Liver (tissue), 8 donors: ENCODE measurements at regions not wholly inside any gene's neighbourhood (a gene's known extent, or its start where the extent isn't known, plus 50 kb on each side); places are given as distances from the start of the nearest gene placed in this dataset.

ENCODE experiments used
- DNase-seq: peaks from one replicate; pipeline ENCODE4 v3.0.0-alpha.2; 2017; ENCODE audit warnings: low spot score
- H3K27ac ChIP-seq, 2 donors: one replicate each; pipeline ENCODE4 v1.7.0; 2013; ENCODE audit warnings: inconsistent platforms in 2 of 2, low read length in 2 of 2, control low read depth in 1 of 2, low read depth in 1 of 2, mild to moderate bottlenecking in 1 of 2
- H3K27me3 ChIP-seq, 4 donors: one replicate each; pipeline versions ENCODE4 v1.6.1 to v1.7.0; 2013; ENCODE audit warnings: low read length in 3 of 4, inconsistent platforms in 1 of 4, mild to moderate bottlenecking in 1 of 4, moderate library complexity in 1 of 4; ENCODE audit not compliant: control insufficient read depth in 4 of 4, insufficient read depth in 4 of 4
- H3K36me3 ChIP-seq, 4 donors: one replicate each; pipeline versions ENCODE4 v1.6.1 to v1.7.0; 2013; ENCODE audit warnings: low read length in 3 of 4, mild to moderate bottlenecking in 3 of 4, low read depth in 1 of 4, moderate library complexity in 1 of 4; ENCODE audit not compliant: control insufficient read depth in 4 of 4, insufficient read depth in 3 of 4
- H3K4me1 ChIP-seq, 4 donors: one replicate each; pipeline versions ENCODE4 v1.6.1 to v1.7.0; 2013; ENCODE audit warnings: low read length in 3 of 4, mild to moderate bottlenecking in 3 of 4, moderate library complexity in 1 of 4; ENCODE audit not compliant: control insufficient read depth in 4 of 4, insufficient read depth in 4 of 4
- H3K4me3 ChIP-seq, 3 donors: one replicate each; pipeline versions ENCODE4 v1.6.1 to v1.7.0; 2013; ENCODE audit warnings: low read length in 3 of 3, control low read depth in 1 of 3, low read depth in 1 of 3, mild to moderate bottlenecking in 1 of 3
- H3K9ac ChIP-seq, 2 donors: one replicate each; pipeline ENCODE4 v1.7.0; 2013; ENCODE audit warnings: low read length in 2 of 2, mild to moderate bottlenecking in 2 of 2, moderate library complexity in 2 of 2, control low read depth in 1 of 2, low read depth in 1 of 2
- H3K9me3 ChIP-seq, 4 donors: one replicate each; pipeline versions ENCODE4 v1.6.1 to v1.7.0; 2013; ENCODE audit warnings: low read length in 3 of 4; ENCODE audit not compliant: control insufficient read depth in 4 of 4
- CTCF ChIP-seq: fragments of 150-350 bp; IDR thresholded peaks from 2 replicates; pipeline ENCODE4 v1.5.1; 2017; ENCODE audit warnings: improper control_type of control experiment, low read depth, low read length; ENCODE audit not compliant: missing input control
- FOXA1 ChIP-seq: IDR thresholded peaks from 2 replicates; pipeline ENCODE4 v1.6.1; 2016; ENCODE audit warnings: antibody characterized with exemption
- FOXA2 ChIP-seq: IDR thresholded peaks from 2 replicates; pipeline ENCODE4 v1.6.1; 2016; ENCODE audit warnings: antibody characterized with exemption
- GABPA ChIP-seq, 2 donors: IDR thresholded peaks in 1 of 2; conservative IDR thresholded peaks in 1 of 2; 2 replicates each; pipeline ENCODE4 v1.6.1; 2016; ENCODE audit warnings: antibody characterized with exemption in 2 of 2, mild to moderate bottlenecking in 1 of 2, moderate library complexity in 1 of 2
- HNF4A ChIP-seq, 2 donors: conservative IDR thresholded peaks; 2 replicates each; pipeline ENCODE4 v1.6.1; 2016; ENCODE audit warnings: antibody characterized with exemption in 2 of 2, mild to moderate bottlenecking in 2 of 2
- HNF4G ChIP-seq: IDR thresholded peaks from 2 replicates; pipeline ENCODE4 v1.6.1; 2016; ENCODE audit warnings: antibody characterized with exemption
- JUND ChIP-seq, 2 donors: IDR thresholded peaks; 2 replicates each; pipeline ENCODE4 v1.6.1; 2016; ENCODE audit warnings: antibody characterized with exemption in 2 of 2
- MAX ChIP-seq: IDR thresholded peaks from 2 replicates; pipeline ENCODE4 v1.6.1; 2016; ENCODE audit warnings: antibody characterized with exemption
- NR2F2 ChIP-seq: IDR thresholded peaks from 2 replicates; pipeline ENCODE4 v1.6.1; 2016; ENCODE audit warnings: antibody characterized with exemption
- RAD21 ChIP-seq, 2 donors: IDR thresholded peaks; 2 replicates each; pipeline ENCODE4 v1.6.1; 2016; ENCODE audit warnings: antibody characterized with exemption in 2 of 2, mild to moderate bottlenecking in 2 of 2
- RXRA ChIP-seq, 2 donors: IDR thresholded peaks; 2 replicates each; pipeline ENCODE4 v1.6.1; 2017 to 2018; ENCODE audit warnings: antibody characterized with exemption in 2 of 2, mild to moderate bottlenecking in 1 of 2
- TAF1 ChIP-seq: conservative IDR thresholded peaks from 2 replicates; pipeline ENCODE4 v1.6.1; 2016; ENCODE audit warnings: antibody characterized with exemption, mild to moderate bottlenecking
- YY1 ChIP-seq: IDR thresholded peaks from 2 replicates; pipeline ENCODE4 v1.6.1; 2016; ENCODE audit warnings: antibody characterized with exemption, mild to moderate bottlenecking
- WGBS: extraction: QIAGEN DNeasy Blood & Tissue Kit; methylation state at CpG from one replicate; pipeline ENCODE4 v1.1.7; 2013; 5-methylcytosine and 5-hydroxymethylcytosine counted together
- TF ChIP-seq, protein P1 (sequence below): IDR thresholded peaks from 2 replicates; pipeline ENCODE4 v1.6.1; 2016; ENCODE audit warnings: antibody characterized with exemption, mild to moderate bottlenecking
- TF ChIP-seq, protein P2 (sequence below): IDR thresholded peaks from 2 replicates; pipeline ENCODE4 v1.6.1; 2016; ENCODE audit warnings: antibody characterized with exemption
- TF ChIP-seq, protein P3 (sequence below): IDR thresholded peaks from 2 replicates; pipeline ENCODE4 v1.6.1; 2016; ENCODE audit warnings: antibody characterized with exemption
- donor health status: healthy.
- donor health status: healthy.
- donor health status: healthy.
- donor health status: healthy.
- donor health status: healthy.

DNA sequence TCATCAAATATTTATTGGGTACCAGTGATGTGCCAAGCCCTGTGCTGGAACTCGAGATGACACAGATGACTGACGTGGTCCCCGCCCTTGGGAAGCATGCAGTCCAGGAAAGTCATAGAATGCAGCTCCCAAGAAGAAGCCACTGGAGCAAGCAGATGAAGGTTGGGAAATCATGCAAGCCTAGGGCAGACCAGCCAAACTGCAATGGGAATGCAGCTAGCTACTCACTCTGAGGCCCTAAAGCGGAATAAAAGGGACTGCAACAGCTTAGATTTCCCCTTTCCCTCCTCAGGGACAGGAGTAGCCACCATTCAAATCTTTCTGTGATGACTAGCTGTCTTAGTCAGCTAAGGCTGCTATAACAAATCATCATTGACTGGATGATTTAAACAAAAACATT, 152.2 kb downstream of the MAFB start:
- Histone ChIP-seq H3K9ac (no peak overlapping the region), H3K4me3 (no peak overlapping the region), H3K9me3 (peaks cover 2 to 8% (median 2%) of the 10 kb centered on the region in 4 donors), H3K4me1 (no peaks in the 10 kb centered on the region), H3K27ac (no peak overlapping the region), H3K36me3 (no peaks in the 10 kb centered on the region), H3K27me3 (no peaks in the 10 kb centered on the region)
- WGBS: 91% methylated on average over 4 of the region's 4 CpGs
- no peak for DNase-seq
- TF ChIP-seq RAD21 (IDR thresholded peaks at IDR 0.05) (no peak), MAX (no peak), FOXA2 (no peak), CTCF (no peak), GABPA (IDR thresholded peaks at IDR 0.05 in 1 of 2, conservative IDR thresholded peaks at IDR 0.05 in 1 of 2) (no peak), YY1 (no peak), FOXA1 (no peak), HNF4A (conservative IDR thresholded peaks at IDR 0.05) (no peak), NR2F2 (no peak), JUND (IDR thresholded peaks at IDR 0.05) (no peak), HNF4G (no peak)
- TF ChIP-seq, protein P1, sequence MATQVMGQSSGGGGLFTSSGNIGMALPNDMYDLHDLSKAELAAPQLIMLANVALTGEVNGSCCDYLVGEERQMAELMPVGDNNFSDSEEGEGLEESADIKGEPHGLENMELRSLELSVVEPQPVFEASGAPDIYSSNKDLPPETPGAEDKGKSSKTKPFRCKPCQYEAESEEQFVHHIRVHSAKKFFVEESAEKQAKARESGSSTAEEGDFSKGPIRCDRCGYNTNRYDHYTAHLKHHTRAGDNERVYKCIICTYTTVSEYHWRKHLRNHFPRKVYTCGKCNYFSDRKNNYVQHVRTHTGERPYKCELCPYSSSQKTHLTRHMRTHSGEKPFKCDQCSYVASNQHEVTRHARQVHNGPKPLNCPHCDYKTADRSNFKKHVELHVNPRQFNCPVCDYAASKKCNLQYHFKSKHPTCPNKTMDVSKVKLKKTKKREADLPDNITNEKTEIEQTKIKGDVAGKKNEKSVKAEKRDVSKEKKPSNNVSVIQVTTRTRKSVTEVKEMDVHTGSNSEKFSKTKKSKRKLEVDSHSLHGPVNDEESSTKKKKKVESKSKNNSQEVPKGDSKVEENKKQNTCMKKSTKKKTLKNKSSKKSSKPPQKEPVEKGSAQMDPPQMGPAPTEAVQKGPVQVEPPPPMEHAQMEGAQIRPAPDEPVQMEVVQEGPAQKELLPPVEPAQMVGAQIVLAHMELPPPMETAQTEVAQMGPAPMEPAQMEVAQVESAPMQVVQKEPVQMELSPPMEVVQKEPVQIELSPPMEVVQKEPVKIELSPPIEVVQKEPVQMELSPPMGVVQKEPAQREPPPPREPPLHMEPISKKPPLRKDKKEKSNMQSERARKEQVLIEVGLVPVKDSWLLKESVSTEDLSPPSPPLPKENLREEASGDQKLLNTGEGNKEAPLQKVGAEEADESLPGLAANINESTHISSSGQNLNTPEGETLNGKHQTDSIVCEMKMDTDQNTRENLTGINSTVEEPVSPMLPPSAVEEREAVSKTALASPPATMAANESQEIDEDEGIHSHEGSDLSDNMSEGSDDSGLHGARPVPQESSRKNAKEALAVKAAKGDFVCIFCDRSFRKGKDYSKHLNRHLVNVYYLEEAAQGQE: no peak
- TF ChIP-seq, protein P2, sequence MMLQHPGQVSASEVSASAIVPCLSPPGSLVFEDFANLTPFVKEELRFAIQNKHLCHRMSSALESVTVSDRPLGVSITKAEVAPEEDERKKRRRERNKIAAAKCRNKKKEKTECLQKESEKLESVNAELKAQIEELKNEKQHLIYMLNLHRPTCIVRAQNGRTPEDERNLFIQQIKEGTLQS: no peak

GRCh38 chr20:40535816-40536215, 153.2 kb downstream of the MAFB start:
- no peak overlapping the region for H3K27ac ChIP-seq
- no peaks in the 10 kb centered on the region for H3K36me3 ChIP-seq
- no peak overlapping the region for H3K9ac ChIP-seq
- H3K27me3 ChIP-seq: no peaks in the 10 kb centered on the region
- peaks cover 3 to 11% (median 7%) of the 10 kb centered on the region in 4 donors for H3K9me3 ChIP-seq
- H3K4me3 ChIP-seq: no peak overlapping the region
- H3K4me1 ChIP-seq: no peaks in the 10 kb centered on the region
- DNase-seq: no peak
- 89% methylated on average over 8 of the region's 8 CpGs for WGBS
- no peak for TF ChIP-seq YY1
- no peak for TF ChIP-seq RXRA (IDR thresholded peaks at IDR 0.05)
- TF ChIP-seq, protein P1: no peak
- TF ChIP-seq RAD21 (IDR thresholded peaks at IDR 0.05): no peak
- TF ChIP-seq, protein P2: no peak
- TF ChIP-seq HNF4G: no peak
- TF ChIP-seq HNF4A (conservative IDR thresholded peaks at IDR 0.05): no peak
- no peak for TF ChIP-seq JUND (IDR thresholded peaks at IDR 0.05)
- no peak for TF ChIP-seq TAF1
- no peak for TF ChIP-seq GABPA (IDR thresholded peaks at IDR 0.05 in 1 of 2, conservative IDR thresholded peaks at IDR 0.05 in 1 of 2)
- no peak for TF ChIP-seq FOXA1
- TF ChIP-seq, protein P3, sequence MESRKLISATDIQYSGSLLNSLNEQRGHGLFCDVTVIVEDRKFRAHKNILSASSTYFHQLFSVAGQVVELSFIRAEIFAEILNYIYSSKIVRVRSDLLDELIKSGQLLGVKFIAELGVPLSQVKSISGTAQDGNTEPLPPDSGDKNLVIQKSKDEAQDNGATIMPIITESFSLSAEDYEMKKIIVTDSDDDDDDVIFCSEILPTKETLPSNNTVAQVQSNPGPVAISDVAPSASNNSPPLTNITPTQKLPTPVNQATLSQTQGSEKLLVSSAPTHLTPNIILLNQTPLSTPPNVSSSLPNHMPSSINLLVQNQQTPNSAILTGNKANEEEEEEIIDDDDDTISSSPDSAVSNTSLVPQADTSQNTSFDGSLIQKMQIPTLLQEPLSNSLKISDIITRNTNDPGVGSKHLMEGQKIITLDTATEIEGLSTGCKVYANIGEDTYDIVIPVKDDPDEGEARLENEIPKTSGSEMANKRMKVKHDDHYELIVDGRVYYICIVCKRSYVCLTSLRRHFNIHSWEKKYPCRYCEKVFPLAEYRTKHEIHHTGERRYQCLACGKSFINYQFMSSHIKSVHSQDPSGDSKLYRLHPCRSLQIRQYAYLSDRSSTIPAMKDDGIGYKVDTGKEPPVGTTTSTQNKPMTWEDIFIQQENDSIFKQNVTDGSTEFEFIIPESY: no peak
- TF ChIP-seq NR2F2: no peak
- no peak for TF ChIP-seq MAX
- TF ChIP-seq CTCF: no peak
- TF ChIP-seq FOXA2: no peak
